Activated T-helper 9 cell treated with anti-CD3 and anti-CD28 coated beads, Interleukin-2, amount 50 U/mL, for 16 hours (primary cell): ENCODE measurements at regions not wholly inside any gene's neighbourhood (a gene's known extent, or its start where the extent isn't known, plus 50 kb on each side); places are given as distances from the start of the nearest gene placed in this dataset.
"Not testable (repeated sequence)": the region's sequence is repeated elsewhere in the genome, so short reads cannot be mapped to it uniquely, and the experiment has no call there.

Experiments used
- DNase-seq: peaks from one replicate; pipeline ENCODE4 v3.0.0-alpha.2; 2020; ENCODE audit warnings: low read depth

- DNase-seq = no peak
Observed at GRCh38 chr10:25713894-25714240, 220.2 kb upstream of the MYO3A start.

- DNase-seq = no peak
Observed at GRCh38 chr10:25724241-25724640, 209.8 kb upstream of the MYO3A start.

GRCh38 chr10:25725917-25726716, 207.9 kb upstream of the MYO3A start:
- no peak for DNase-seq

GRCh38 chr10:25738776-25739175, 195.3 kb upstream of the MYO3A start:
- no peak for DNase-seq

GRCh38 chr10:25743832-25744231, 190.2 kb upstream of the MYO3A start:
- no peak for DNase-seq

GRCh38 chr10:25744574-25744973, 189.5 kb upstream of the MYO3A start:
- DNase-seq = no peak

- DNase-seq = no peak
Observed at GRCh38 chr10:25745976-25746375, 188.1 kb upstream of the MYO3A start.

GRCh38 chr10:25747084-25747483, 186.9 kb upstream of the MYO3A start:
- DNase-seq = no peak

GRCh38 chr10:25748509-25748908, 185.5 kb upstream of the MYO3A start:
- no peak for DNase-seq

GRCh38 chr10:25753776-25754175, 180.3 kb upstream of the MYO3A start:
- no peak for DNase-seq

- not testable (repeated sequence) for DNase-seq
Observed at GRCh38 chr10:25755874-25756273, 178.2 kb upstream of the MYO3A start.

- DNase-seq = no peak
Observed at GRCh38 chr10:25756784-25757183, 177.2 kb upstream of the MYO3A start.

GRCh38 chr10:25758041-25758457, 176.0 kb upstream of the MYO3A start:
- DNase-seq = no peak

GRCh38 chr10:25758511-25758910, 175.5 kb upstream of the MYO3A start:
- no peak for DNase-seq

GRCh38 chr10:25761937-25762336, 172.1 kb upstream of the MYO3A start:
- DNase-seq = no peak

- no peak for DNase-seq
Observed at GRCh38 chr10:25766213-25766612, 167.8 kb upstream of the MYO3A start.

GRCh38 chr10:25766687-25767221, 167.3 kb upstream of the MYO3A start:
- DNase-seq = no peak

GRCh38 chr10:25768167-25768566, 165.9 kb upstream of the MYO3A start:
- no peak for DNase-seq

- no peak for DNase-seq
Observed at GRCh38 chr10:25778646-25779045, 155.4 kb upstream of the MYO3A start.

GRCh38 chr10:25786161-25786560, 147.9 kb upstream of the MYO3A start:
- DNase-seq = no peak

- DNase-seq = no peak
Observed at GRCh38 chr10:25786899-25787298, 147.1 kb upstream of the MYO3A start.

- no peak for DNase-seq
Observed at GRCh38 chr10:25797888-25798429, 136.1 kb upstream of the MYO3A start.

- no peak for DNase-seq
Observed at GRCh38 chr10:25804505-25804904, 129.5 kb upstream of the MYO3A start.

GRCh38 chr10:25805986-25806385, 128.0 kb upstream of the MYO3A start:
- DNase-seq = no peak
